ENCODE measurements at regions not wholly inside any gene's neighbourhood (a gene's known extent, or its start where the extent isn't known, plus 50 kb on each side); places are given as distances from the start of the nearest gene placed in this dataset.

DNA sequence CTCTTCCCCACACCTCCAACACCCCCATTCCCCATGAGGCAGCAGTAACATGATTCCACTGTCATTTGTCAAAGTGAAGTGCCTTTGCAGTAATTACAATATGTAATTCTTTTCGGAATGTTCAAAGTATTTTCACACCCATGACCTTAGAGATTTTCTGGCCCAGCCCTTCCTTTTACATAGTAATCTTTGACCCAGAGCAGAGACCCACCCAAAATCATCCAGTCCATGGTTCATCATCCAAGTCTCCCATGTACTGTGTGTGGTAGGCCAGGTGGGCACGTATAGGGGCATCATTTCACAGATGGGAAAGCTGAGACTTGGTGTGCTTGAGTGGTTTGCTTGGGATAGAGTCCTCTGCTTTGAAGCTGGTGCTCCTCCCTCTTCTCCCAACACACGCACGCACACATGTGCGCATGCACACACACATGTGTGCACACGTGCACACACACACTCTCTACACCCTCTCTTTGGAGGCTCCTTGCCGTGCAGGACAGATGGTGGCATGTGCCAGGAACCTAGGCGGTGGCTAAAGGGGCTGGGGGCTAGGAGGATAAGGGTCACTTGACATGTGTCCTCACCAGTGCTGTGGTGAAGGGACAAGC, 284.7 kb upstream of the ROPN1 start:
- TF ChIP-seq EZH2 (IDR thresholded peaks at IDR 0.05; ENCODE audit: low read depth), result no peak
- TF ChIP-seq, protein P1, sequence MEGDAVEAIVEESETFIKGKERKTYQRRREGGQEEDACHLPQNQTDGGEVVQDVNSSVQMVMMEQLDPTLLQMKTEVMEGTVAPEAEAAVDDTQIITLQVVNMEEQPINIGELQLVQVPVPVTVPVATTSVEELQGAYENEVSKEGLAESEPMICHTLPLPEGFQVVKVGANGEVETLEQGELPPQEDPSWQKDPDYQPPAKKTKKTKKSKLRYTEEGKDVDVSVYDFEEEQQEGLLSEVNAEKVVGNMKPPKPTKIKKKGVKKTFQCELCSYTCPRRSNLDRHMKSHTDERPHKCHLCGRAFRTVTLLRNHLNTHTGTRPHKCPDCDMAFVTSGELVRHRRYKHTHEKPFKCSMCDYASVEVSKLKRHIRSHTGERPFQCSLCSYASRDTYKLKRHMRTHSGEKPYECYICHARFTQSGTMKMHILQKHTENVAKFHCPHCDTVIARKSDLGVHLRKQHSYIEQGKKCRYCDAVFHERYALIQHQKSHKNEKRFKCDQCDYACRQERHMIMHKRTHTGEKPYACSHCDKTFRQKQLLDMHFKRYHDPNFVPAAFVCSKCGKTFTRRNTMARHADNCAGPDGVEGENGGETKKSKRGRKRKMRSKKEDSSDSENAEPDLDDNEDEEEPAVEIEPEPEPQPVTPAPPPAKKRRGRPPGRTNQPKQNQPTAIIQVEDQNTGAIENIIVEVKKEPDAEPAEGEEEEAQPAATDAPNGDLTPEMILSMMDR (conservative IDR thresholded peaks at IDR 0.05), result no peak
